Hepatocyte (in vitro differentiated cells): ENCODE measurements at regions not wholly inside any gene's neighbourhood (a gene's known extent, or its start where the extent isn't known, plus 50 kb on each side); places are given as distances from the start of the nearest gene placed in this dataset.

Source experiments
- DNase-seq: peaks from one replicate; pipeline ENCODE4 v3.0.0-alpha.2; 2016; ENCODE audit warnings: low spot score
- H2AFZ ChIP-seq: fragments of 200-600 bp; sonication (generic); 2 replicates; pipeline ENCODE4 v1.6.0; 2016; ENCODE audit warnings: antibody characterized with exemption, mild to moderate bottlenecking
- H3K27ac ChIP-seq: fragments of 200-600 bp; sonication (generic); 2 replicates; pipeline ENCODE4 v1.5.1; 2016; ENCODE audit warnings: mild to moderate bottlenecking
- H3K27me3 ChIP-seq: fragments of 200-600 bp; sonication (generic); 2 replicates; pipeline ENCODE4 v1.6.1; 2016
- H3K36me3 ChIP-seq: fragments of 200-600 bp; sonication (generic); replicated peaks from 2 replicates; pipeline ENCODE4 v1.5.1; 2016; ENCODE audit warnings: low read depth; ENCODE audit not compliant: insufficient read depth
- H3K4me1 ChIP-seq: fragments of 200-600 bp; sonication (generic); 2 replicates; pipeline ENCODE4 v1.5.1; 2016; ENCODE audit warnings: mild to moderate bottlenecking, moderate library complexity; ENCODE audit not compliant: insufficient read depth
- H3K4me2 ChIP-seq: fragments of 200-600 bp; sonication (generic); 2 replicates; pipeline ENCODE4 v1.6.0; 2016
- H3K4me3 ChIP-seq: fragments of 200-600 bp; sonication (generic); 2 replicates; pipeline ENCODE4 v1.5.1; 2016; ENCODE audit warnings: mild to moderate bottlenecking
- H3K79me2 ChIP-seq: fragments of 200-600 bp; sonication (generic); 2 replicates; pipeline ENCODE4 v1.6.0; 2017; ENCODE audit warnings: mild to moderate bottlenecking
- H3K9me2 ChIP-seq: fragments of 200-600 bp; sonication (generic); replicated peaks from 2 replicates; pipeline ENCODE4 v1.6.0; 2017; ENCODE audit warnings: mild to moderate bottlenecking; ENCODE audit not compliant: insufficient read depth
- H3K9me3 ChIP-seq: fragments of 200-600 bp; sonication (generic); 2 replicates; pipeline ENCODE4 v1.5.1; 2016; ENCODE audit warnings: low read depth, mild to moderate bottlenecking
- H4K20me1 ChIP-seq: fragments of 200-600 bp; sonication (generic); 2 replicates; pipeline ENCODE4 v1.6.0; 2016; ENCODE audit warnings: mild to moderate bottlenecking; ENCODE audit not compliant: insufficient read depth, poor library complexity, severe bottlenecking
- CTCF ChIP-seq: fragments of 200-600 bp; sonication (generic); IDR thresholded peaks from 2 replicates; pipeline ENCODE4 v1.5.1; 2016; ENCODE audit warnings: antibody characterized with exemption, mild to moderate bottlenecking; ENCODE audit not compliant: poor library complexity
- EZH2 ChIP-seq: fragments of 200-600 bp; sonication (generic); IDR thresholded peaks from 2 replicates; pipeline ENCODE4 v1.6.1; 2016; ENCODE audit warnings: antibody characterized with exemption, mild to moderate bottlenecking, borderline replicate concordance
- EZH2phosphoT487 ChIP-seq: fragments of 200-600 bp; sonication (generic); IDR thresholded peaks from one replicate; pipeline ENCODE4 v1.6.1; 2018; ENCODE audit warnings: antibody characterized with exemption, mild to moderate bottlenecking, low read depth, moderate library complexity; ENCODE audit not compliant: unreplicated experiment, severe bottlenecking
- WGBS: methylation state at CpG from one replicate; pipeline ENCODE4 v1.1.6; 2016; ENCODE audit warnings: low lambda C conversion rate; ENCODE audit errors: missing lambda C conversion rate; 5-methylcytosine and 5-hydroxymethylcytosine counted together

GRCh38 chr6:156033598-156033997 lies 578.0 kb upstream of the NOX3 start:
- DNase-seq, result no peak
- Histone ChIP-seq H3K9me2 (no peaks in the 10 kb centered on the region), H3K9me3 (no peaks in the 10 kb centered on the region), H3K4me1 (no peaks in the 10 kb centered on the region), H4K20me1 (no peaks in the 10 kb centered on the region), H3K36me3 (no peaks in the 10 kb centered on the region), H3K4me3 (no peak overlapping the region), H2AFZ (no peak overlapping the region), H3K27me3 (no peaks in the 10 kb centered on the region), H3K4me2 (no peak overlapping the region), H3K79me2 (no peaks in the 10 kb centered on the region), H3K27ac (no peak overlapping the region)
- no peak for TF ChIP-seq EZH2
- TF ChIP-seq EZH2phosphoT487, result no peak
- no peak for TF ChIP-seq CTCF

- H3K4me2 ChIP-seq, result no peak overlapping the region
- no peaks in the 10 kb centered on the region for H4K20me1 ChIP-seq
- DNase-seq, result no peak
- 62% methylated on average over 1 of the region's 1 CpG for WGBS
- H2AFZ ChIP-seq, result no peak overlapping the region
- H3K9me3 ChIP-seq, result no peaks in the 10 kb centered on the region
- TF ChIP-seq CTCF (no peak), EZH2phosphoT487 (no peak), EZH2 (no peak)
- no peak overlapping the region for H3K27ac ChIP-seq
- no peaks in the 10 kb centered on the region for H3K4me1 ChIP-seq
- H3K9me2 ChIP-seq, result no peaks in the 10 kb centered on the region
- no peak overlapping the region for H3K4me3 ChIP-seq
- no peaks in the 10 kb centered on the region for H3K79me2 ChIP-seq
- H3K36me3 ChIP-seq, result no peaks in the 10 kb centered on the region
- H3K27me3 ChIP-seq, result no peaks in the 10 kb centered on the region
Measured at GRCh38 chr6:156031516-156031915, 575.9 kb upstream of the NOX3 start.

GRCh38 chr6:156030053-156030452 lies 574.4 kb upstream of the NOX3 start:
- Histone ChIP-seq H3K36me3 (no peaks in the 10 kb centered on the region), H3K4me3 (no peak overlapping the region), H3K4me1 (no peaks in the 10 kb centered on the region), H3K9me3 (no peaks in the 10 kb centered on the region), H3K4me2 (no peak overlapping the region), H3K79me2 (no peaks in the 10 kb centered on the region), H3K9me2 (no peaks in the 10 kb centered on the region), H3K27ac (no peak overlapping the region), H4K20me1 (no peaks in the 10 kb centered on the region), H2AFZ (no peak overlapping the region), H3K27me3 (no peaks in the 10 kb centered on the region)
- WGBS, result 91% methylated on average over 2 of the region's 2 CpGs
- TF ChIP-seq EZH2phosphoT487, result no peak
- no peak for TF ChIP-seq EZH2
- no peak for TF ChIP-seq CTCF
- DNase-seq, result no peak
